Retina (tissue), 1 donor: ENCODE measurements at regions not wholly inside any gene's neighbourhood (a gene's known extent, or its start where the extent isn't known, plus 50 kb on each side); places are given as distances from the start of the nearest gene placed in this dataset.
"Not testable (repeated sequence)": the region's sequence is repeated elsewhere in the genome, so short reads cannot be mapped to it uniquely, and the experiment has no call there.

Source experiments
- DNase-seq: peaks from one replicate; pipeline ENCODE4 v3.0.0-alpha.2; 2016

- DNase-seq = no peak
Measured at GRCh38 chr4:19293781-19294180, 957.9 kb upstream of the SLIT2 start.

GRCh38 chr4:19293080-19293479, 958.6 kb upstream of the SLIT2 start:
- no peak for DNase-seq

DNA sequence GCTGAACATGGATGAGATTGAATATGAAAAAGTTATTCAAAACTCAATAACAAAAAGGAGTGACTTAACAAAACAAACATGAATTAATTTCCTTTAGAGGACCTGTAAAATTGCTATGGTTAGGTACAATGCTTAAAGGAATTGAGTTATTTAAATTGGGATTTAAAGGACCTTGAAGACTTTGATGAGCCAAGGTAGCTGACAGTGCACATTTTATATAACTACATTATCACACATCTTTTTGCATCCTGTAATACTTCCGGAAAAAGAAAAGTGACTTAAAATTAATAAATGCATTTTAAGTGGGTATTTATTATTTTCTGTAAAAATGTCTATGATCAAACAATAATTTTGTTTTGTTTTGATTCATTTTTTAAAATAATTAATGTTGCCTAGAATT, 964.8 kb upstream of the SLIT2 start:
- no peak for DNase-seq

GRCh38 chr4:19285146-19285545, 966.6 kb upstream of the SLIT2 start:
- no peak for DNase-seq

DNA sequence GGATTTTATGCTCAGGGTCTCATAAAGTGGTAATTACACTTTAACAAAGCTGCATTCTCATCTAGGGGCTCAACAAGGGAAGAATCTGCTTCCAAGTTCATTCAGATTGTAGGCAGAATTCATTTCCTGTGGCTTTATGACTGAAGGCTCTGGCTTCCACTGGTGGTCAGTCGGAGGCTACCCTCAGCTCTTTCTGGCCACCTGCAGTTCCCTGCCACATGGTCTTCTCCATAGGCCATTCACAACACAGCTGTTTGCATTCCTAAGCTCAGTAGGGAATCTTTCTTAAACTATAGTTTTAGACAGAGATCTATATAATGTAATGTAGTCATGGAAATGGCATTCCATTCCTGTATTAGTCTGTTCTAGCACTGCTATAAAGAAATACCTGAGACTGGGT, 973.0 kb upstream of the SLIT2 start:
- no peak for DNase-seq

DNA sequence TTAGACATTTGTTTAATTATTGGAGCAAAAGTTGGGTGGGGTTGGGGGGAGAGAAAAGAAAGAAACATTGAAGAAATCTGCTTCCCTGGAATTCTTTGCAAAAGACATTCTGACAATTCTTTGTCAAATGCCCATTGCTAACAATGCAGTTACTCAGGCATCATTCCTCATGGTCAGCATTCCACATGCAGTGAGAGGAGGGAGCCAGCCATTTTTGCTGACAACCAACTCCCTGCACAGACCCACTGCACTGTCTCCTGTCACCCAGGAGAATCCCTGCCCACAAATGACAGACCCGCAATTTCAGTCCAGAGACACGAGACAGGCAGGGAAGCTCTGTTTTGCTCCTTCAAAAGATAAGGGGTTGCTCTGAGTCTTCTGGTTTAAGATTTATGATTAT, 985.1 kb upstream of the SLIT2 start:
- no peak for DNase-seq

GRCh38 chr4:19262467-19262866, 989.2 kb upstream of the SLIT2 start:
- no peak for DNase-seq

DNA sequence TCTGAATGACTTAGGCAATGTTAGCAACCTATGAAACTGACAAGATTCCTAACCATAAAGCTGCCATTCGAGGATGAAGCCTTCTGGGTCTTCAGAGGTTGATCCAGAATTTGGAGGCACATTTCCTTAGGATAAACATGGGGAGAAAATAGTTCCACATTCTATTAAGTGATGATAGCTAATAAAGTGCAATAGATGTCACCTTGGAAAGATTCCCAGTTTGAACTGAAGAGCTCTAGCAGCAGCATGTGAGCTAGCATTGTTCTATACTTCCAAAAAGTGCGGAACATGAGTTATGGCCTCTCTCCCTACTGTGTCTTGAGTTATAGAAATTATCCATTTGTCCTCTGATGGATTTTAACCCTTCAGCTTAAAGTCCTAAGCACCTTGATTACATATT, 991.4 kb upstream of the SLIT2 start:
- no peak for DNase-seq

- DNase-seq = no peak
Measured at GRCh38 chr4:19259920-19260319, 991.8 kb upstream of the SLIT2 start.

- no peak for DNase-seq
Measured at GRCh38 chr4:19256823-19257222, 994.9 kb upstream of the SLIT2 start.

GRCh38 chr4:19254486-19254885, 997.2 kb upstream of the SLIT2 start:
- DNase-seq = no peak

GRCh38 chr4:19248023-19248422, 1003.7 kb upstream of the SLIT2 start:
- DNase-seq = no peak

DNA sequence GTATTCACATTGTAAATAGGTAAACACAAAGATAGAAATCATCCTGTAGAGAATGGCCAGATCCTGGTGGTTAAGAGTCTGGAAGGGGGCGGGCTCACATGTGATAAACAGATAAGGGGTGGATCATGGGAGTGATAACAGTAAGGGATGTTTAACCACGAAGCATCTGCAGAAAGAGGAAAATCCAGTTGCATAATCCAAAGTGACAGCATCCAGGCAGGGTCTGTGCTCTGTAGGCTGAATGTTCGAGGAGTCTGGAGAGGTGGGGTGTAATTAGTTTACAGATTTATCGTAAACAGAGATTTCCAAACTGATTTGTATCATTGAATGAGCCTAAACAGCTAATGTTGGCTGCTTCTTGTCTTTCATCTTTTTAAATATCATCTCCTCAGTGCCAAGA, 1009.8 kb upstream of the SLIT2 start:
- DNase-seq = no peak

- DNase-seq = no peak
Measured at GRCh38 chr4:19239565-19239964, 1012.1 kb upstream of the SLIT2 start.

DNA sequence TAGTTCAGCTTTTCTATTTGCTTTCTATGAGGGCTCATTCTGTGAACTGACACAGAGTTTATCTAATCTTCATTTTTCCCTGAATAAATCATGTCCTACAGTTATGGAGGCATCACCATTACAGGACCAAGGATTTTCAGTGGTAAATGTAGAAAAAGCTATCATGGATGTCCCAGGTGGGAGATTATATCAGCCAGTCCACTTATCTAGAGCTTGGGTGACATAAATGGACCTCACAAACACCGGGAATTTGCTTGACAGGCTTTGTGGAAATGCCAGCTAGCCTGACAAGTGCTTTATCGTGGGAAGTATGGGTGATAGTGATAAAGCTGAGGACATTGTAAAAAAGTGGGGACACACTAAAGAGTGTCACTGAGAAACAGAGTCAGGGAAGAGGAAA, 1015.2 kb upstream of the SLIT2 start:
- peak; percentile 3 for DNase-seq

GRCh38 chr4:19230906-19231545, 1020.7 kb upstream of the SLIT2 start:
- DNase-seq = no peak

DNA sequence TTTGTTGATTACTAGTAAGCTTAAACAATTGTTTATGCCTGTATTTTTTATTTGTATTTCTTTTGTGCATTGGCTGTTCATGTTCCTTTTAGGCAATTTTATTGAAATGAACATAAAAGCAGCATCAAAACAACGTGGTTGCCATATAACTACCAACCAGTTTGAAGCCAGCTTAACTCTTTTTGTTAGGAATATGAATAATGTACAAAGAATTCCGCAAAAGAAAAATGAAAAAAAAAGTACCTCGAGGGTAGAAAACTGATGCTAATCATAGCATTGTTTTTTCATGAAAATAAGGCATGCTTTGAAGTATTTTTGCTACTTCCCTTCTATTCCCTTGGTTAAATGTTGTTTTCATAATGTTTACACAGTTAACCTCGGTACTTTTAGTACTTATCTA, 1024.0 kb upstream of the SLIT2 start:
- no peak for DNase-seq

DNA sequence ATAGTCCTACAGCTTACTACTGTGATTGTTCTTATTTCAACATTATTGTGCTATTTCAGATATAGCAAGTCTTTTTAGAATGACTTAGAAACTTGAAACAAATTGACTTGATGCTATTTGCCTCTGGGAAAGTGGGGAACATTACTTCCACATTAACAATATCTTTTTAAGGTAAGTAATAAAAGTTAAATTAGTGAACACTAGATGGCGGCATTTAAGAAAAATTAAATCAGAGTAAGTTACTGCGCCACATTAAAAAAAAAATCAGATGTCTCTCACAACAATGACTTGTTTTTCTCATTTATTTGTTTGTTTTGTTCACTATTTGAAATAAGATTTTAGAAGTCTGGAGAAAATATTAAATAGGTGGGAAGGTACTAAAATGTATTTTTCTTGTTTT, 1026.9 kb upstream of the SLIT2 start:
- DNase-seq = no peak

GRCh38 chr4:19216476-19216875, 1035.2 kb upstream of the SLIT2 start:
- no peak for DNase-seq

DNA sequence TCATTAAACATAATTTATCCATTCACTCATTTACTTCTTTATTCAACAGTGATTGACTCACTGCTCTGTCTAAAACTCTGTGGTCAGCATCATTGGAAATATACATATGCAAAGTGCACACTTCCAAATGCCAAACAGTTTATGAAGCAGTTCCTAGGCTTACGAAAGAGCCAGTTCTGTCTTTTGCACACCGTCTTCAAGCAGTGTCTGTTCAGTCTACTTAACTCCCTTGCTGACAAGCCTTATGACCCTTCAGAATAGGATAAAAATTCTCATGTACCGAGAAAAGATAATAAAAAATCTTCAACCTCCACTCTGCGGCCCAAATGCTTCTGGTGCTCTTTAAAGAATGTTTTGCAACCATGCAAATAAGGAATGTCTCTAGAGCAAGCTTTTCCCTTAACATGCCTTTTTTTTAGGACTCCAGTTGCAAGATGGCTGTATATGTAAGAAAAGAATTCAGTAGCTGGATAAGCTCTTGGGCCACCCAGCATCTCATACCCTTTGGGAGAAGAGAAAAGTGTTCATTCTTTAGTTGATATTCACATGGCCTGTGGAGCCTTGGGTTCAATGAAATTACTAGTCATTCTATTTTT, 1037.0 kb upstream of the SLIT2 start:
- no peak for DNase-seq

DNA sequence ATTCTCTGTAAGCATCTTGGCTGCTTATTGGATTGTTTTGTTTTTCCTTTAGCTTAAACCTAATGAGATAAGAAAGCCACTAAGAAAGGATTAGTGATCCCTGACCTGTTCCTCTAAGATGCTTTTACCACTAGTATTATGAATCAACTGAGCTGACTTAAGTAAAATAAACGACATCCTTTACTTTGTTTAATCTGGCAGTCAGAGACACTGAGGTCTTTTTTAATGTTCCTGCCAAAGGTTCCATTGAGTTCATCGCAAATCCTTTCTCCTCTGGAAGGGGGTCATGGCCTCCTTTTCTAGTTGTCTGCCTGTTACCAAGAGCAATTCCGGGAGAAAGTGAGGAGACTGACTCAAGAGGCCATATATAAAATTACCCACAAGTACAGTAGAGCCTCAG, 1038.3 kb upstream of the SLIT2 start:
- DNase-seq = peak; percentile 27

DNA sequence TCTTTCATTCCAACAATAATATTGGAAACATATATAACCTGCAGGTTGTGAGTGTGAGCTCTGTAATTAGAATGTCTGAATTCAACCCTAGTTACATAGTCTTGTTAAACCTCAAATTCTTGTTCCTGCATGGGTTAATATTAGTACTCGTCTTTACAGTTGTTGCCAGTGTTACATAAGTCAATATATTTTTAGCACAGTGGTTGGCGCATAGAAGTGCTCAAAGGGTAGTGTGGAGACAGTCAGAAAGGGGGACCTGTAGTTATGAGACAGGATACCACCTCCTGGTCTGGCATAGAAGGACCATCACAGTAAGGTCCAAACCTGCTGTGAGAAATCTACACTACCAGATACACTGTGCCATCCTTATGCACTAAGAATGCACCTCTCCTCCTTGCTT, 1045.9 kb upstream of the SLIT2 start:
- no peak for DNase-seq

- DNase-seq = not testable (repeated sequence)
Measured at GRCh38 chr4:19197838-19198237, 1053.9 kb upstream of the SLIT2 start.

- DNase-seq = no peak
Measured at GRCh38 chr4:19195696-19196095, 1056.0 kb upstream of the SLIT2 start.

- DNase-seq = no peak
Measured at GRCh38 chr4:19194672-19195071, 1057.0 kb upstream of the SLIT2 start.
